Umbilical cord (tissue), 1 donor: ENCODE measurements at regions not wholly inside any gene's neighbourhood (a gene's known extent, or its start where the extent isn't known, plus 50 kb on each side); places are given as distances from the start of the nearest gene placed in this dataset.
"Not testable (repeated sequence)": the region's sequence is repeated elsewhere in the genome, so short reads cannot be mapped to it uniquely, and the experiment has no call there.

Experiments
- DNase-seq: peaks from one replicate; pipeline ENCODE4 v3.0.0-alpha.2; 2015; ENCODE audit warnings: low spot score

- no peak for DNase-seq
These were observed 1527.5 kb upstream of the C9orf72 start for GRCh38 chr9:29100762-29101161.

- DNase-seq: not testable (repeated sequence)
These were observed 1530.9 kb upstream of the C9orf72 start for GRCh38 chr9:29104166-29104565.

- no peak for DNase-seq
These were observed 1545.3 kb upstream of the C9orf72 start for GRCh38 chr9:29118555-29118954.

GRCh38 chr9:29126783-29127182 lies 1553.5 kb upstream of the C9orf72 start:
- no peak for DNase-seq

- no peak for DNase-seq
These were observed 1556.5 kb upstream of the C9orf72 start for GRCh38 chr9:29129763-29130162.

- no peak for DNase-seq
These were observed 1571.2 kb upstream of the C9orf72 start for GRCh38 chr9:29144476-29144875.

- DNase-seq: no peak
These were observed 1577.3 kb upstream of the C9orf72 start for GRCh38 chr9:29150606-29151005.

- no peak for DNase-seq
These were observed 1587.6 kb upstream of the C9orf72 start for GRCh38 chr9:29160763-29161353.

GRCh38 chr9:29174136-29174535 lies 1600.9 kb upstream of the C9orf72 start:
- DNase-seq: no peak

- DNase-seq: no peak
These were observed 1603.0 kb upstream of the C9orf72 start for GRCh38 chr9:29176231-29176630.

- DNase-seq: no peak
These were observed 1603.5 kb upstream of the C9orf72 start for GRCh38 chr9:29176786-29177185.

- peak; percentile 61 for DNase-seq
These were observed 1610.7 kb upstream of the C9orf72 start for GRCh38 chr9:29183971-29184370.

- not testable (repeated sequence) for DNase-seq
These were observed 1615.5 kb upstream of the C9orf72 start for GRCh38 chr9:29188771-29189170.

- not testable (repeated sequence) for DNase-seq
These were observed 1615.9 kb upstream of the C9orf72 start for GRCh38 chr9:29189221-29189620.

- no peak for DNase-seq
These were observed 1625.6 kb upstream of the C9orf72 start for GRCh38 chr9:29198861-29199260.

GRCh38 chr9:29199975-29200374 lies 1626.7 kb upstream of the C9orf72 start:
- no peak for DNase-seq

GRCh38 chr9:29200650-29201049 lies 1627.4 kb upstream of the C9orf72 start:
- no peak for DNase-seq

- DNase-seq: no peak
These were observed 1630.1 kb upstream of the C9orf72 start for GRCh38 chr9:29203244-29203930.

GRCh38 chr9:29208670-29209069 lies 1635.4 kb upstream of the C9orf72 start:
- DNase-seq: peak; percentile 58

- peak; percentile 26 for DNase-seq
These were observed 1636.5 kb upstream of the C9orf72 start for GRCh38 chr9:29209748-29210291.

- DNase-seq: no peak
These were observed 1637.8 kb upstream of the C9orf72 start for GRCh38 chr9:29211003-29211579.

- peak; percentile 64 for DNase-seq
These were observed 1638.5 kb upstream of the C9orf72 start for GRCh38 chr9:29211580-29212396.
